ENCODE measurements at regions not wholly inside any gene's neighbourhood (a gene's known extent, or its start where the extent isn't known, plus 50 kb on each side); places are given as distances from the start of the nearest gene placed in this dataset.

GRCh38 chr6:141451511-141452353, 681.0 kb upstream of the GJE1 start:
- peak; percentile 92 for DNase-seq (ENCODE audit: low read depth)

- no peak for DNase-seq (ENCODE audit: low read depth)
Observed at GRCh38 chr6:141451181-141451510, 681.6 kb upstream of the GJE1 start.

- DNase-seq (ENCODE audit: low read depth), result no peak
Observed at GRCh38 chr6:141445928-141446628, 686.6 kb upstream of the GJE1 start.

- no peak for DNase-seq (ENCODE audit: low read depth)
Observed at GRCh38 chr6:141443668-141444289, 688.9 kb upstream of the GJE1 start.

GRCh38 chr6:141443032-141443431, 689.7 kb upstream of the GJE1 start:
- DNase-seq (ENCODE audit: low read depth), result no peak

- no peak for DNase-seq (ENCODE audit: low read depth)
Observed at GRCh38 chr6:141439513-141439912, 693.2 kb upstream of the GJE1 start.

- no peak for DNase-seq (ENCODE audit: low read depth)
Observed at GRCh38 chr6:141437685-141438084, 695.0 kb upstream of the GJE1 start.

GRCh38 chr6:141437011-141437410, 695.7 kb upstream of the GJE1 start:
- DNase-seq (ENCODE audit: low read depth), result no peak

- DNase-seq (ENCODE audit: low read depth), result peak; percentile 13
Observed at GRCh38 chr6:141426400-141426980, 706.2 kb upstream of the GJE1 start.

- DNase-seq (ENCODE audit: low read depth), result peak; percentile 94
Observed at GRCh38 chr6:141421378-141421777, 711.3 kb upstream of the GJE1 start.

GRCh38 chr6:141418076-141418475, 714.6 kb upstream of the GJE1 start:
- DNase-seq (ENCODE audit: low read depth), result no peak

- peak; percentile 30 for DNase-seq (ENCODE audit: low read depth)
Observed at GRCh38 chr6:141415896-141416295, 716.8 kb upstream of the GJE1 start.

GRCh38 chr6:141413196-141413595, 719.5 kb upstream of the GJE1 start:
- no peak for DNase-seq (ENCODE audit: low read depth)

- DNase-seq (ENCODE audit: low read depth), result no peak
Observed at GRCh38 chr6:141406761-141407160, 726.0 kb upstream of the GJE1 start.

- DNase-seq (ENCODE audit: low read depth), result no peak
Observed at GRCh38 chr6:141403827-141404226, 728.9 kb upstream of the GJE1 start.

GRCh38 chr6:141403103-141403502, 729.6 kb upstream of the GJE1 start:
- DNase-seq (ENCODE audit: low read depth), result no peak

GRCh38 chr6:141402489-141402888, 730.2 kb upstream of the GJE1 start:
- DNase-seq (ENCODE audit: low read depth), result no peak

GRCh38 chr6:141401851-141402250, 730.9 kb upstream of the GJE1 start:
- DNase-seq (ENCODE audit: low read depth), result no peak

- DNase-seq (ENCODE audit: low read depth), result no peak
Observed at GRCh38 chr6:141401168-141401567, 731.6 kb upstream of the GJE1 start.

GRCh38 chr6:141398949-141399348, 733.8 kb upstream of the GJE1 start:
- DNase-seq (ENCODE audit: low read depth), result no peak

- DNase-seq (ENCODE audit: low read depth), result no peak
Observed at GRCh38 chr6:141395443-141396008, 737.2 kb upstream of the GJE1 start.

GRCh38 chr6:141394565-141395051, 738.1 kb upstream of the GJE1 start:
- no peak for DNase-seq (ENCODE audit: low read depth)
